CD14-positive monocyte (primary cell): ENCODE measurements at regions not wholly inside any gene's neighbourhood (a gene's known extent, or its start where the extent isn't known, plus 50 kb on each side); places are given as distances from the start of the nearest gene placed in this dataset.
A peak's percentile ranks its signal among the peaks of the same experiment; 100 is the strongest.

Experiments used
- DNase-seq, 3 donors: peaks; one replicate each; pipeline ENCODE4 v3.0.0-alpha.2; 2011 to 2022
- H2AFZ ChIP-seq: 2 replicates; pipeline ENCODE4 v1.6.0; 2012; ENCODE audit warnings: mild to moderate bottlenecking, low read depth, low read length, inconsistent platforms; ENCODE audit not compliant: insufficient read depth, poor library complexity, severe bottlenecking
- H3K27ac ChIP-seq, 2 donors: 1 replicate in 1 of 2; 2 replicates in 1 of 2; pipeline ENCODE4 v1.5.1; 2012 to 2013; ENCODE audit warnings: low read length in 2 of 2, control low read depth in 1 of 2, inconsistent platforms in 1 of 2, low read depth in 1 of 2, mild to moderate bottlenecking in 1 of 2
- H3K27me3 ChIP-seq, 2 donors: one replicate each; pipeline versions ENCODE4 v1.6.0 to v1.6.1; 2011 to 2013; ENCODE audit warnings: low read length in 2 of 2; ENCODE audit not compliant: control insufficient read depth in 2 of 2, insufficient read depth in 2 of 2
- H3K36me3 ChIP-seq, 2 donors: replicated peaks in 1 of 2; 1 replicate in 1 of 2; 2 replicates in 1 of 2; pipeline versions ENCODE4 v1.5.1 to v1.6.1; 2012 to 2013; ENCODE audit warnings: low read length in 2 of 2, control low read depth in 1 of 2, inconsistent platforms in 1 of 2, mild to moderate bottlenecking in 1 of 2; ENCODE audit not compliant: insufficient read depth in 2 of 2, control insufficient read depth in 1 of 2
- H3K4me1 ChIP-seq, 2 donors: 1 replicate in 1 of 2; 2 replicates in 1 of 2; pipeline versions ENCODE4 v1.5.1 to v1.6.1; 2012 to 2013; ENCODE audit warnings: low read length in 2 of 2, control low read depth in 1 of 2, inconsistent platforms in 1 of 2, mild to moderate bottlenecking in 1 of 2, moderate library complexity in 1 of 2; ENCODE audit not compliant: insufficient read depth in 2 of 2, control insufficient read depth in 1 of 2
- H3K4me2 ChIP-seq: replicated peaks from 2 replicates; pipeline ENCODE3; 2012; ENCODE audit warnings: low read length, moderate library complexity, mild to moderate bottlenecking; ENCODE audit not compliant: poor library complexity, severe bottlenecking; ENCODE audit errors: extremely low read depth
- H3K4me3 ChIP-seq, 3 experiments: fragments of 200-600 bp in 1 of 3; sonication (generic) in 1 of 3; replicated peaks in 1 of 3; 1 replicate in 2 of 3; 2 replicates in 1 of 3; pipeline ENCODE4 v1.5.1; 2011 to 2013; ENCODE audit warnings: low read length in 3 of 3, mild to moderate bottlenecking in 3 of 3, control low read depth in 2 of 3, low read depth in 2 of 3, inconsistent platforms in 1 of 3, moderate library complexity in 1 of 3
- H3K79me2 ChIP-seq: 2 replicates; pipeline ENCODE4 v1.6.0; 2012; ENCODE audit warnings: mild to moderate bottlenecking, control low read depth, inconsistent platforms, low read length, moderate library complexity; ENCODE audit not compliant: insufficient read depth
- H3K9ac ChIP-seq: 2 replicates; pipeline ENCODE4 v1.6.0; 2017; ENCODE audit warnings: low read length, mild to moderate bottlenecking; ENCODE audit not compliant: insufficient read depth, poor library complexity, severe bottlenecking
- H3K9me3 ChIP-seq, 2 donors: replicated peaks in 1 of 2; 1 replicate in 1 of 2; 2 replicates in 1 of 2; pipeline versions ENCODE4 v1.5.1 to v1.6.1; 2012 to 2013; ENCODE audit warnings: low read length in 2 of 2, control low read depth in 1 of 2; ENCODE audit not compliant: control insufficient read depth in 1 of 2, insufficient read depth in 1 of 2
- H4K20me1 ChIP-seq: 2 replicates; pipeline ENCODE4 v1.6.0; 2012; ENCODE audit warnings: mild to moderate bottlenecking, low read length, control low read depth, moderate library complexity; ENCODE audit not compliant: insufficient read depth
- H3K27ac Mint-ChIP-seq, 7 donors: one replicate each; pipeline ENCODE4 v1.8.0; 2020; ENCODE audit warnings: mild to moderate bottlenecking in 7 of 7, mixed read lengths in 7 of 7, moderate library complexity in 6 of 7, inconsistent platforms in 2 of 7
- H3K27me3 Mint-ChIP-seq, 3 donors: one replicate each; pipeline ENCODE4 v1.8.0; 2021 to 2022; ENCODE audit warnings: low read depth in 3 of 3, mild to moderate bottlenecking in 3 of 3, mixed read lengths in 3 of 3, moderate library complexity in 3 of 3, inconsistent platforms in 1 of 3
- H3K36me3 Mint-ChIP-seq, 2 donors: one replicate each; pipeline ENCODE4 v1.8.0; 2020; ENCODE audit warnings: mixed read lengths in 2 of 2, inconsistent platforms in 1 of 2, mild to moderate bottlenecking in 1 of 2
- H3K4me1 Mint-ChIP-seq: one replicate; pipeline ENCODE4 v1.8.0; 2020; ENCODE audit warnings: mild to moderate bottlenecking, mixed read lengths
- H3K4me3 Mint-ChIP-seq, 2 donors: one replicate each; pipeline ENCODE4 v1.8.0; 2020; ENCODE audit warnings: mild to moderate bottlenecking in 2 of 2, mixed read lengths in 2 of 2, moderate library complexity in 1 of 2
- H3K9me3 Mint-ChIP-seq, 7 donors: one replicate each; pipeline ENCODE4 v1.8.0; 2020 to 2022; ENCODE audit warnings: mixed read lengths in 7 of 7, mild to moderate bottlenecking in 6 of 7, moderate library complexity in 6 of 7, inconsistent platforms in 2 of 7
- CTCF ChIP-seq: fragments of 200-600 bp; IDR thresholded peaks from one replicate; pipeline ENCODE4 v1.8.0; 2022; ENCODE audit warnings: antibody characterized with exemption, mild to moderate bottlenecking
- WGBS: methylation state at CpG from one replicate; pipeline ENCODE4 v1.1.5; 2013; ENCODE audit warnings: missing lambda C conversion rate; ENCODE audit not compliant: insufficient coverage; 5-methylcytosine and 5-hydroxymethylcytosine counted together
- intact Hi-C, 2 donors: fragments of 100-400 bp; cut with micrococcal nuclease; formaldehyde crosslinking; loops; one replicate each; pipeline versions ENCODE4 v1.15.0 to v1.15.1; 2023

GRCh38 chr4:74598611-74599325, 153.8 kb downstream of the AREG start:
- no peak for TF ChIP-seq CTCF
- intact Hi-C loops: no loop called here
- no peak overlapping the region for H3K4me3 ChIP-seq
- no peak overlapping the region for H2AFZ ChIP-seq
- H3K36me3 ChIP-seq: no peaks in the 10 kb centered on the region
- peaks cover 0 to 4% of the 10 kb centered on the region in 2 donors for H3K4me1 ChIP-seq
- no peak overlapping the region for H3K27ac ChIP-seq
- H4K20me1 ChIP-seq: no peaks in the 10 kb centered on the region
- no peaks in the 10 kb centered on the region for H3K27me3 ChIP-seq
- H3K79me2 ChIP-seq: no peaks in the 10 kb centered on the region
- peaks cover 9 to 11% of the 10 kb centered on the region in 2 donors for H3K9me3 ChIP-seq
- no peak overlapping the region for H3K9ac ChIP-seq
- Mint-ChIP-seq H3K36me3 (no peaks in the 10 kb centered on the region), H3K4me3 (no peak overlapping the region), H3K4me1 (peaks cover 8% of the 10 kb centered on the region), H3K27me3 (no peaks in the 10 kb centered on the region), H3K27ac (no peak overlapping the region), H3K9me3 (peaks cover 8 to 19% (median 14%) of the 10 kb centered on the region in 7 donors)
- no peak overlapping the region for H3K4me2 ChIP-seq
- no CpG with 5 or more reads among the region's 4 CpGs for WGBS
- DNase-seq: peak; percentile 4 to 31 (median 12)

GRCh38 chr4:74603186-74603585, 158.2 kb downstream of the AREG start:
- intact Hi-C loops: no loop called here

More at GRCh38 chr4:74603186-74603585, 158.2 kb downstream of the AREG start:
- no peak overlapping the region for H2AFZ ChIP-seq
- no peak for DNase-seq
- H3K4me1 ChIP-seq: peaks cover 0 to 4% of the 10 kb centered on the region in 2 donors
- H3K27me3 ChIP-seq: no peaks in the 10 kb centered on the region
- no peak overlapping the region for H3K27ac ChIP-seq
- Mint-ChIP-seq H3K27ac (no peak overlapping the region), H3K4me3 (no peak overlapping the region), H3K36me3 (no peaks in the 10 kb centered on the region), H3K27me3 (peaks cover 0 to 1% (median 0%) of the 10 kb centered on the region in 3 donors), H3K4me1 (peaks cover 8% of the 10 kb centered on the region), H3K9me3 (peaks cover 0 to 2% (median 0%) of the 10 kb centered on the region in 7 donors)
- H3K4me2 ChIP-seq: no peak overlapping the region
- no peak overlapping the region for H3K4me3 ChIP-seq
- no peak overlapping the region for H3K9ac ChIP-seq
- no peak for TF ChIP-seq CTCF
- no CpG with 5 or more reads among the region's 3 CpGs for WGBS
- no peaks in the 10 kb centered on the region for H3K36me3 ChIP-seq
- H3K9me3 ChIP-seq: no peaks in the 10 kb centered on the region
- H4K20me1 ChIP-seq: no peaks in the 10 kb centered on the region
- no peaks in the 10 kb centered on the region for H3K79me2 ChIP-seq
